Lung (tissue), 11 donors: ENCODE measurements at regions not wholly inside any gene's neighbourhood (a gene's known extent, or its start where the extent isn't known, plus 50 kb on each side); places are given as distances from the start of the nearest gene placed in this dataset.

ENCODE experiments used
- ATAC-seq: fragments of 200-7000 bp; cut with Tn5 transposase; one replicate; pipeline ENCODE4 v1.9.1; 2020; ENCODE audit warnings: moderate number of reproducible peaks; ENCODE audit not compliant: insufficient read depth, low FRiP score
- DNase-seq, 3 donors: peaks; one replicate each; pipeline ENCODE4 v3.0.0-alpha.2; 2013 to 2017
- H3K27ac ChIP-seq, 2 donors: one replicate each; pipeline ENCODE4 v1.5.1; 2013; ENCODE audit warnings: mild to moderate bottlenecking in 2 of 2, moderate library complexity in 2 of 2, control low read depth in 1 of 2, inconsistent platforms in 1 of 2, low read depth in 1 of 2, low read length in 1 of 2
- H3K27me3 ChIP-seq, 3 donors: one replicate each; pipeline ENCODE4 v1.5.1; 2013; ENCODE audit warnings: low read length in 2 of 3; ENCODE audit not compliant: control insufficient read depth in 3 of 3, insufficient read depth in 3 of 3
- H3K36me3 ChIP-seq, 4 donors: one replicate each; pipeline ENCODE4 v1.5.1; 2013; ENCODE audit warnings: low read length in 4 of 4, mild to moderate bottlenecking in 1 of 4, moderate library complexity in 1 of 4; ENCODE audit not compliant: control insufficient read depth in 4 of 4, insufficient read depth in 4 of 4
- H3K4me1 ChIP-seq, 5 donors: one replicate each; pipeline ENCODE4 v1.5.1; 2013; ENCODE audit warnings: low read length in 5 of 5, mild to moderate bottlenecking in 2 of 5, moderate library complexity in 1 of 5; ENCODE audit not compliant: control insufficient read depth in 5 of 5, insufficient read depth in 5 of 5
- H3K4me3 ChIP-seq: one replicate; pipeline ENCODE4 v1.5.1; 2013; ENCODE audit warnings: mild to moderate bottlenecking, control low read depth, moderate library complexity
- H3K9ac ChIP-seq, 2 donors: one replicate each; pipeline ENCODE4 v1.5.1; 2013; ENCODE audit warnings: low read length in 2 of 2, control low read depth in 1 of 2; ENCODE audit not compliant: insufficient read depth in 1 of 2
- H3K9me3 ChIP-seq, 4 donors: one replicate each; pipeline ENCODE4 v1.5.1; 2013; ENCODE audit warnings: low read length in 3 of 4, mild to moderate bottlenecking in 1 of 4, moderate library complexity in 1 of 4; ENCODE audit not compliant: control insufficient read depth in 4 of 4, insufficient read depth in 3 of 4
- CTCF ChIP-seq: IDR thresholded peaks from 2 replicates; pipeline ENCODE4 v1.5.1; 2012; ENCODE audit warnings: mild to moderate bottlenecking; ENCODE audit errors: control extremely low read depth, extremely low read depth
- WGBS, 2 donors: extraction: QIAGEN DNeasy Blood & Tissue Kit; methylation state at CpG; one replicate each; pipeline ENCODE4 v1.1.7; 2013; 5-methylcytosine and 5-hydroxymethylcytosine counted together
- donor health status: control.
- donor health status: control.
- donor health status: Bipolar disorder and iron deficiency.
- donor health status: healthy.
- donor health status: DM: yes; HTN: yes; CAD: no.

DNA sequence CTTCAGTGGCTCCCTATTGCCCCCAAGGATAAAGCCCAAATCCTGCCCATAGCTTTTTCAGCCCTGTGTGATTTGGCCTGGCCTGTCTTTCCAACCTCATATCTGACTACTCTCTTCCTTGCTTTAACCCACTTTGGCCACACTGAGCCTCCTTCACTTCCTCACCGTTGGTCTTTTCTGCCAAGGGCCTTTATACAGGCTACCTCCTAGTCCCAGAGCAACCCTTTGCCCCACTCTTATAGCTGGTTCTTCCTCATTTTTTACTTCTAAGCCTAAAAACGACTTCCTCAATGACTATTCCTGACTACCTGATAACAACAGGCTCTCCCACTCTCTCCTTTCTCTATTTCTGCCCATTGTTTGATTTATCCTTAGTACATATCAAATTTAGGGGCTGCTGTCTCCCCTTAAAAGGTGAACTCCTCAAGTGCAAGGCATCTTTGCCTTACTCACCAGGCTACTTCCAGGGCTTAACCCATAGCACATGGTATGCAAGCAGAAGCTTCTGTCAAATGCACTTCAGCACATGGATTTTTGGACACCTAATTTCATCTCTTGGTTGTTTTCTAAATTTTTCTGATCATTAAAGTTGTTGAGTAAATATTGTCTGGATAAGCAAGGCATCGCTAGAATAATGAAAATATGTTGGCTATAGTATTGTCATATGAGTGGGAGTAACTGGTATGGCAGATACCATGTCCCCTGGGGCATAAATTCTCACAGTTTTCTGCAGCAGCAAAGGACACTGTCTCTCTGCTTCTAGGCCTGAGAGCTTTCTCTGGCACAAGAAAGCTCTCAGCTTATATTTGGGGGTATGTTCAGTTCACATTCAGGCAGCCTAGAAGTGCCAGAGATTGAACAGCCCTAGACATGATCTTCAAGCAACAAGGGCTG lies 201.5 kb upstream of the GPR26 start:
- no peak for TF ChIP-seq CTCF
- H3K9me3 ChIP-seq = peaks cover 0 to 2% (median 0%) of the 10 kb centered on the region in 4 donors

GRCh38 chr10:123470336-123470921 lies 195.7 kb upstream of the GPR26 start:
- Histone ChIP-seq H3K27ac (no peak overlapping the region), H3K4me3 (no peak overlapping the region), H3K36me3 (no peaks in the 10 kb centered on the region), H3K9ac (no peak overlapping the region), H3K27me3 (peaks cover 0 to 10% (median 6%) of the 10 kb centered on the region in 3 donors), H3K4me1 (no peaks in the 10 kb centered on the region), H3K9me3 (peaks cover 0 to 2% (median 0%) of the 10 kb centered on the region in 4 donors)
- DNase-seq (no peak), ATAC-seq (no peak)
- TF ChIP-seq CTCF = no peak
- 68 to 75% methylated on average over 7 of the region's 7 CpGs for WGBS, 2 donors

More for the DNA sequence above, 201.5 kb upstream of the GPR26 start:
- Histone ChIP-seq H3K27ac (no peak overlapping the region), H3K4me3 (no peak overlapping the region), H3K36me3 (no peaks in the 10 kb centered on the region), H3K27me3 (no peaks in the 10 kb centered on the region), H3K4me1 (no peaks in the 10 kb centered on the region), H3K9ac (no peak overlapping the region)
- DNase-seq (peak in 2 of 3 donors; percentile 13 to 26), ATAC-seq (peak; percentile 53)
- 47 to 48% methylated on average over 3 of the region's 3 CpGs for WGBS, 2 donors

GRCh38 chr10:123471811-123472210 lies 194.3 kb upstream of the GPR26 start:
- no peak for ATAC-seq

More at GRCh38 chr10:123471811-123472210, 194.3 kb upstream of the GPR26 start:
- H3K9me3 ChIP-seq = peaks cover 0 to 2% (median 0%) of the 10 kb centered on the region in 4 donors
- H3K36me3 ChIP-seq = no peaks in the 10 kb centered on the region
- no peaks in the 10 kb centered on the region for H3K4me1 ChIP-seq
- H3K9ac ChIP-seq = no peak overlapping the region
- DNase-seq = no peak
- WGBS, 2 donors = 84 to 97% methylated on average over 1 of the region's 1 CpG
- TF ChIP-seq CTCF = no peak
- H3K27ac ChIP-seq = no peak overlapping the region
- peaks cover 0 to 10% (median 8%) of the 10 kb centered on the region in 3 donors for H3K27me3 ChIP-seq
- no peak overlapping the region for H3K4me3 ChIP-seq
